IPS DF 4.7 (cell line): ENCODE measurements at regions not wholly inside any gene's neighbourhood (a gene's known extent, or its start where the extent isn't known, plus 50 kb on each side); places are given as distances from the start of the nearest gene placed in this dataset.
A peak's percentile ranks its signal among the peaks of the same experiment; 100 is the strongest.
"Not testable (repeated sequence)": the region's sequence is repeated elsewhere in the genome, so short reads cannot be mapped to it uniquely, and the experiment has no call there.

Source experiments
- DNase-seq: peaks from one replicate; pipeline ENCODE4 v3.0.0-alpha.2; 2013; ENCODE audit warnings: low spot score; ENCODE audit errors: extremely low read depth

GRCh38 chr1:172717722-172718465 lies 59.0 kb downstream of the FASLG start:
- DNase-seq = no peak

- no peak for DNase-seq
Measured at GRCh38 chr1:172719066-172719627, 60.2 kb downstream of the FASLG start.

- DNase-seq = no peak
Measured at GRCh38 chr1:172719694-172720138, 60.8 kb downstream of the FASLG start.

- no peak for DNase-seq
Measured at GRCh38 chr1:172720339-172720738, 61.4 kb downstream of the FASLG start.

GRCh38 chr1:172723251-172723650 lies 64.3 kb downstream of the FASLG start:
- no peak for DNase-seq

- no peak for DNase-seq
Measured at GRCh38 chr1:172724232-172724631, 65.3 kb downstream of the FASLG start.

- no peak for DNase-seq
Measured at GRCh38 chr1:172724765-172725613, 66.1 kb downstream of the FASLG start.

GRCh38 chr1:172726740-172727139 lies 67.8 kb downstream of the FASLG start:
- DNase-seq = no peak

- no peak for DNase-seq
Measured at GRCh38 chr1:172727275-172727857, 68.5 kb downstream of the FASLG start.

- DNase-seq = peak; percentile 64
Measured at GRCh38 chr1:172727956-172728603, 69.2 kb downstream of the FASLG start.

- DNase-seq = not testable (repeated sequence)
Measured at GRCh38 chr1:172728705-172729104, 69.8 kb downstream of the FASLG start.

- DNase-seq = no peak
Measured at GRCh38 chr1:172732427-172732826, 73.5 kb downstream of the FASLG start.

- no peak for DNase-seq
Measured at GRCh38 chr1:172733815-172734214, 74.9 kb downstream of the FASLG start.

- DNase-seq = no peak
Measured at GRCh38 chr1:172738389-172738788, 79.5 kb downstream of the FASLG start.

GRCh38 chr1:172742599-172743500 lies 83.9 kb downstream of the FASLG start:
- no peak for DNase-seq

GRCh38 chr1:172745014-172745413 lies 86.1 kb downstream of the FASLG start:
- no peak for DNase-seq

GRCh38 chr1:172746091-172746949 lies 87.4 kb downstream of the FASLG start:
- DNase-seq = no peak

- no peak for DNase-seq
Measured at GRCh38 chr1:172748201-172748600, 89.3 kb downstream of the FASLG start.

- DNase-seq = no peak
Measured at GRCh38 chr1:172751683-172752082, 92.8 kb downstream of the FASLG start.
